Suprapubic skin (tissue), 4 donors: ENCODE measurements at regions not wholly inside any gene's neighbourhood (a gene's known extent, or its start where the extent isn't known, plus 50 kb on each side); places are given as distances from the start of the nearest gene placed in this dataset.

ENCODE experiments used
- CTCF ChIP-seq, 2 donors: fragments of 200-600 bp in 1 of 2; fragments of 450-650 bp in 1 of 2; sonication (generic) in 1 of 2; IDR thresholded peaks; one replicate each; pipeline ENCODE4 v1.5.1; 2016 to 2019; ENCODE audit warnings: antibody characterized with exemption in 2 of 2, mild to moderate bottlenecking in 1 of 2, moderate library complexity in 1 of 2
- EP300 ChIP-seq: sonication (generic); formaldehyde crosslinking; IDR thresholded peaks from one replicate; pipeline ENCODE4 v1.6.1; 2017; ENCODE audit warnings: antibody characterized with exemption
- POLR2A ChIP-seq, 2 donors: fragments of 450-650 bp; IDR thresholded peaks; one replicate each; pipeline ENCODE4 v1.6.1; 2017; ENCODE audit warnings: antibody characterized with exemption in 2 of 2, mild to moderate bottlenecking in 2 of 2, moderate library complexity in 2 of 2
- POLR2AphosphoS5 ChIP-seq, 3 donors: sonication (generic); formaldehyde crosslinking; IDR thresholded peaks; one replicate each; pipeline ENCODE4 v1.6.1; 2017; ENCODE audit warnings: antibody characterized with exemption in 3 of 3

DNA sequence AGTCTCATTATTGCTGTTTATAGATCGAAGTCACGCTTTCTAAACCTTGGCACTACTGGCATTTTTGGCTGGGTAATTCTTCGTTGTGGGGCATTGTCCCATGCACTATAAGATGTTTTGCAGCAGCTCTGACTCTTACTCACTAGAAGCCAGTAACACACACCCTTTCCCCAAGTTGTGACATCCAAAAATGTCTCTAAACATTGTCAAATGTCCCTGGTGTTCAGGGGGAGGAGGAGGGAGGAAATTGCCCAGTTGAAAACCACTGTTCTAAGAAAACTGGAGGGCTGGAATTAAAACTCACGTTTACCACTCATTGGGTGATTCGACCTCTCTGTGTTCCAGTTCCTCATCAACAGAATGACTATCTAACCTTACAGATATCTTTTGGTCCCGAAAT is 115.7 kb upstream of the KLF7 start:
- TF ChIP-seq CTCF (IDR thresholded peaks at IDR 0.05) (no peak), POLR2A (IDR thresholded peaks at IDR 0.05) (no peak), POLR2AphosphoS5 (IDR thresholded peaks at IDR 0.05) (no peak), EP300 (no peak)
